ENCODE measurements at regions not wholly inside any gene's neighbourhood (a gene's known extent, or its start where the extent isn't known, plus 50 kb on each side); places are given as distances from the start of the nearest gene placed in this dataset.

DNA sequence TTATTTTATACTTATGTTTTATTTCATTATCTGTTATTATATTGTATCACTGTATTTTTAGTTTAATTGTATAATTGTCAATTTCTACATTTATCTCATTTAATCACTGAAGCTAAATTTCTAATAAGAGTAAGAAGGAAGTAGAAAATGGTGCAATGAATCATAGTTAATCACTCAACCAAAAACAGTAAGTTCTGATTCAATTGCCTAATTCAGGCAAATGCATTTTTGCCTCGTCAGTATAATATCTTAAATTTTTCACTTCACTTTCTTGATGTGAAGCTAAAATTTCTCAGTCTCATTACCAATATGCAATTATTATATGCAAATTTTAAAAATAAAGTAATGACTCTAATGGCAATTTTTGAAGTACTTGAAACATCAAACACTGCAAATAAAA, 340.5 kb upstream of the USP15 start:
- TF ChIP-seq CTCF (IDR thresholded peaks at IDR 0.05) (no peak), ZFX (IDR thresholded peaks at IDR 0.05; ENCODE audit: borderline replicate concordance) (no peak)

Data from 22Rv1 (cell line).